ENCODE measurements at regions not wholly inside any gene's neighbourhood (a gene's known extent, or its start where the extent isn't known, plus 50 kb on each side); places are given as distances from the start of the nearest gene placed in this dataset.

DNA sequence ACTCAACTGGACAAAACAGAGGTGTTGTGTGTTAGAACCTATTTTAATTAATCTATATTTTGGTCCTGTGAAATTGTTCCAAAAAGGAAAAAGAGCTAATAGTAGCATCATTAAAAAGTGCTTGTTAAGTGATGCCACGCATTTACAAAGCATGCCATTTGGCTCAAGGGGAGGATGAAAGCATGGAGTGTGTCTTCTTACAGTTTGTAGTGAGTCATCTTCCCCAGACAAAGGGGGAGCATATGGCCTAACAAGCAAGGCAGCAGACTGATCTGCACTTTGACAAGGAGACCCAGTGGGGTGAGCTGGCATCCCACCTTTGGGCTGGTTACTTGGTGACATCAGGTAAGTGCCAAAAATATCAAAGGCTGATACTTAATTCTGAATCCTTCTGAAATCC lies 297.0 kb downstream of the FGF9 start:
- no peak for DNase-seq

DNA sequence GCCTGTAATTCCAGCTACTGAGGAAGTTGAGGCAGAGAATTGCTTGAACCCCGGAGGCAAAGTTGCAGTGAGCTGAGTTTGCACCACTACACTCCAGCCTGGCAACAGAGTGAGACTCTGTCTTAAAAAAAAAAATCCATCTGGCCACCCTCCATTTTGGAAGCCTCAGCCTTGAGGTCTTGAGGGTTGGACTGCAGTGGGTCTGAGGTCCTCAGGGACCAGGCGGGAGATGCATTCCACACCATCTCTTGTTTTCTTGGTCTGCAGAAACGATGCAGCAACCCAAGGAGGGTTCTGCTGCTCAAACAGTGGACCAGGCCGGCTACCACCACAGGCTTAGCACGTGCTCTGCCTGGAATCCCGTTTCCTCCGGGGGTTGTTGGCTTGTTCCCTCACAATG lies 299.3 kb downstream of the FGF9 start:
- DNase-seq = no peak

DNA sequence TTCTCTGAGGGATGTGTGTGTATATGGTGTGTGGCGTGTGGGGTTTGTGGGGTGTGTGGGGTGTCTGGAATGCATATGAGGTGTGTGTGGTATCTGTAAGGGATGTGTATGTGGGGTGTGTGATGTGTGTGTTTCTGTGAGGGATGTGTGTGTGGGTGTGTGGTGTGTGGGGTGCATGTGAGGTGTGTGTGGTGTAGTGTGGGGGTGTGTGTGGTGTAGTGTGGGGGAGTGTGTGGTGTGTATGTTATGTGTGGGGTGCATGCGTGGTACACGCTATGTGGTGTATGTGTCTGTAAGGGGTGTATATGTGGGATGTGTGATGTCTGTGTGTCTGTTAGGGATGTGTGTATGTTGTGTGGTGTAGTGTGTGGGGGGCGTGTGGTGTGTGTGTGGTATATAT lies 300.0 kb downstream of the FGF9 start:
- no peak for DNase-seq

DNA sequence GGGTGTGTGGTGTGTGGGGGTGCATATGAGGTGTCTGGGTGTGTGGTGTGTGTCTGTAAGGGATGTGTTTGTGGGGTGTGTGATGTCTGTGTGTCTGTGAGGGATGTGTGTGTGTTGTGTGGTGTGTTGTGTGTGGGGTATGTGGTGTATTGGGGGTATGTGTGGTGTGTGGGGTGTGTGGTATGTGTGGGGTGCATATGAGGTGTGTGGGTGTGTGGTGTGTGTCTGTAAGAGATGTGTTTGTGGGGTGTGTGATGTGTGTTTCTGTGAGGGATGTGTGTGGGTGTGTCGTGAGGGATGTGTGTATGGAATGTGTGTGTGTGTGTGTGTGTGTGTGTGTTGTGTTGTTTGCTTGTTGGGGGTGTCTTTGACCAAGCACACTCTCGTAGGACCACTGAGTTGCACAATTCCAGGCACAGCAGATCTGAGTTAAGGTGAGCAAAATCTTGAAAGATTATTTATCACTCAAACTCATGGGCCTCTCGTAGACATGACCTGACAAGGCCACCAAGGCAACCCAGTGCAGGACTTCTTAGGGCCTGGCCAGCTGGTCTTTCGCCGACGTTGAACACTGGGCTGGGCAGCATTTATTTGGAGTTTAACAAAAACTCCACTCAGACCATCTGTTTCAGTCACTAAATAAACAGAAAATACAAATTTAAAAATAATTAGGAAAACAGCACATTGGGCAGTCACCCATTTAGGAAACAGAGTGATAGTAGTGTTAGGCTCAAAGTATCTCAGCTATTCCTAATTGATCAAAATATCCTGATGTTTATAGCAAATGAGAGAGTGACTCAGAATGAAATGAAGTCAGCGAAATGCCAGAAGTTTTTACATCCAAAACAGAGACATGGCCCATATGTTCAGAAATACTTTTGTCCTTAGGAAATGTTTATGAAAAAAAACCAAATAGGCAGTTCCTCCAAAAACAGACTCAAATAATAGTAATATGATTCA lies 301.1 kb downstream of the FGF9 start:
- no peak for DNase-seq

DNA sequence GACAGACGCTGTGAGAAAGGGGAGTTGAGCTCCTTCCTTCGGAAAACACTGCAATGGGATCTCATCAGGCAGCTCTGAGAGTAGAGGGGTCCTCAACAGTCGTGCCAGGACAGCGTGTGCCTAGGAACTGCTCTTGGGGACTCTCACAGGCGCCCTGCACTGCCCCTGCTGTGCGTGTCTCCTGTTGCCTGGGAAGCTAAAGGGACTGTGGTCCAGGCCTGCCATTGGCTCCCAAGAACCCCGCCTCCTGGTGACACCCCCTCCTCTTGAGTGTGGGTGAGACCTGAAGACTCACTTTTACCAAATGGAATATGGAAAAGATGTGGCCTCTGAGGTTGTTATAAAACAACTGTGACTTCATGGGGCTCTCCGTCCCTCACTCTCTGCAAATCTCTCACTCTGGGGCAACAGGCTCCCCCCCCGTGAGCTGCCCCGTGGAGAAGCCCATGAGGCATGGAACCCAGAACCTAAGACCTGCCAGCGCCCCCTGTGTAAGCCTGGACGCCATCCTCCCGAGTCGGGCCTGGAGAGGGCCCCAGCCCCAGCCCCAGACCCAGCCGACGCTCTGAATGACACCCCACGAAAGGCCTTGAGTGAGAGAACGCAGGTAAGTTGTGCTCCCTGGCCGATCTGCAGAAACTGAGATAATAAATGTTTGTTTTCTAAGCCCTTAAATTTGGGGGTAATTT lies 302.7 kb downstream of the FGF9 start:
- DNase-seq = no peak

DNA sequence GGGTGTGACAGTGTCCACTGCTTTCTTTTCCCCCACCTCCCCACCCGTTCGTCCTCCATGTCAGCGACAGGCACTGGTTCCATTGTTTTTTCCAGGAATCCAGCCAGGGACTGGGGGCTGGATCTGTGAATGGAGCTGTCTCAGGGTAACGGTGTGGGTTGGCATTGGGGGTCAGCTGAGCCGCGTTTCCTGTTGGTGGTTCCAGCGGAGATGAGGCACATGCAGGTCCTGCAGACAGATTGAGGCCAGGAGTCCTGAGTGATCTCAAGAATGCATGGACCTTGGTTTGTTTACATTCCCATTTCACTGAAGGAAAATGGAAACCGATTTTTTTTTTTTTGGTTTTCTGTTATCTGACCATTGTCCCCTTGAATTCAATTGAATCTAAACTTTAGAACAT lies 303.9 kb downstream of the FGF9 start:
- DNase-seq = no peak

DNA sequence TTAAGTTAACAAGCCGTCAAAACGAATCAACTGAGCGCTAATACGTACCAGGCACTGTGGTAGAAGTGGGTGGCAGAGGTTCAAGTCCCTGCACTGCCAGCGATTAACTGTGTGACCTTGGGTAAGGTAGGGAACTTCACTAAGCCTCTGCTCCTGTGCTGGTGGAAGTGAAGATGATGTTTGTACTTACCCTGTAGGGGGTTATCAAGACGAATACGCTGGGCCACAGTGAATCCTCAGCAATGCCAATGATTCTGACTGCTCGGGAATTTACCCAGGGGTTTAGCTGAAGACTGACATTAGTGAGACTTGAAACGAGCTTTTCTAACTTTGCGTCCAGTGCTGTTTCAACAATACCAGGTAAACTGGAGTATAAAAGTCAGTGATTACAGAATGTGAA lies 305.3 kb downstream of the FGF9 start:
- no peak for DNase-seq

DNA sequence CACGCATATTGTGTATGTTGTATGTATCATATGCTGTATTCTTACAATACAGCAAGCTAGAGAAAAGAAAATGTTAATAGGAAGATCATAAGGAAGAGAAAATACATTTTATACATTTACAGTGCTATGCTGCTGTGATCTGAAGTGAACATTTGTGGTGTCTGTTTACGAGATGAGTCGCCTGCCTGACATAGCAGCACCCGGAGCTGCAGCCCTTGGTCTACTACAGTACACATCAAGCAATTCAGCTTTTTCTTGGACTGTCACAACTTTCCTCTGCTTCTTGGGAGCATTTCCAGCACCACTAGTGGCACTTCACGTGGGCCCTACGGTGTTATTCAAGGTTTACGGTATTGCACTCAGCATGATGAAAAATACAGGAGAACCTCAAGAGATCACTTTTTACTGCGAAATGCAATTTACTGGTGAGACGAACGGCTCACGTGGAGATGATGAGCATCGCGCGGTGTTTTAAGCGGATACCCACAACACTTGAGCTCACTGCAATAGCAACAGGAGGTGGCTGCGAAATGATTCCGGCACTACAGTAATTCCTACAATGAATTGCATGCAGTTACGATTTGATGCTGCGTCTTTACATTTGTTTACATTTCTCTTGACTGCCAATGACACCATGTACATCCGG lies 308.4 kb downstream of the FGF9 start:
- DNase-seq = no peak

DNA sequence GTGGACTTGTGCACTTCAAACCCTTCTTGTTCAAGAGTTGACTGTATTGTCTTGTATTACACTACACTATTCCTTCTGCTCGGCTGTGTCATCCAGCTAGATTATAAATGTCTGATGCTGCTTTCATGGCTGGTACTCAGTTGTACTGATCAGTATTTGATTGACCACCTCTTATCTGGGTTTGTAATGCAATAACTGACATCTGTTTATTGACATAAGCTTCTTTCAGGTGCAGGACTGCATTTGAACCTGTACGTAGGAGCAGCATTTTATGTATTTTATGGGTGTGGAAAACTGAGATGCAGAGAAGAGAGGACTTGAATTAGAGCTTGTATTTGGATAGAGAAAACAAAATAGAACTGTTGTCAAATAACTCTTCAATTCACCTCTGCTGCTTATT lies 309.2 kb downstream of the FGF9 start:
- no peak for DNase-seq

DNA sequence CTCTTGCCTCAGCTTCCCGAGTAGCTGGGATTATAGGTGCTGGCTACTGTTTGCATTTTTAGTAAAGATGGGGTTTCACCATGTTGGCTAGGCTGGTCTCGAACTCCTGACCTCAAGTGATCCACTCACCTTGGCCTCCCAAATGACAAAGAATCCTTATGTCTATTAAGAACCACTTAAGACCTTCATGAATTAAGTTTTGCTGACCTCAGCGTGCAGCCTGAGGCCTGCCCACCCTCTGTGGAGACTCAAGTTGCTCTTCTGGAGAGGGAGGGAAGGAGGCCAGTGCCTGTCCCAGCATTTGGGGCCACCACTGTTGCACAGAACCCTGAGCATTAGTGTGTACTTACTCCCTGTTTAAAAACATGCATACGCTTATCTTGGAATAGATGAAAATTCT lies 313.3 kb downstream of the FGF9 start:
- no peak for DNase-seq

DNA sequence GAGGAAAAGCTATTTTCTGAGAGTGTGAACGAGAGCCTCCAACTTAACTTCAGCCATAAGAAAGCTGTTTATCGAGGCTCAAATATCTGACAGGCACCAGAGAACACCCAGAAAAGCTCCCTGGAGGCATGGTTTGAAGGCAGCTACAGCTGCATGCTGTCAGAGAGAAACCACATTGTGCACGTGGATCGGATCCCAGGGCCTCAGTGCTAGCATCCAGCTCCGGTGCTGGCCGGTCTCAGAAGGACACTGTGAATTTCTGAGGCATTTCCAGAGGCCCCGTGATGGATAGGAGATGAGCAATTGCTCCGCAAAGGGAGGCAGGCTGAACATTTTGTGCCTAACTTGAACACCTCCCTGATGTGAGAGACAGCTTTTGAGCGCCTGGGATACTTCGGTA lies 315.7 kb downstream of the FGF9 start:
- no peak for DNase-seq

DNA sequence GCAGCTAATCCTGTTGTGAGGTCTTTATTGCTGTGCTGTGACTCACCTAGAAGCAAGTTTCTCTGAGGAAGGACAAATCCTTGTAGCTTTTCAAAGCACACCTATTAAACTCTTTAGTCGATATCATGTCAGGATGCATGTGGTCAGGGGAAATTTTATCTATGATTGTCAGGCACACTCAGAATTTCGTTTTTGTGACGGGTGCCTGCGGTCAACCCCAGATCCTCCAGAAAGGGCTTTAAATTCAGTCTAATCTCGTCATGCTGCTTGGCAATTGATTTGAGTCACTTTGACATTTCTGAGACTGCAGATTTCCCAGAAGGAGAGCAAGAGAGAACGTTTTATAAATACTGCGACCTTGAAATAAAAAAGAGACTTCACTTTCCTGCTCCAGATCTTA lies 316.9 kb downstream of the FGF9 start:
- DNase-seq = no peak

DNA sequence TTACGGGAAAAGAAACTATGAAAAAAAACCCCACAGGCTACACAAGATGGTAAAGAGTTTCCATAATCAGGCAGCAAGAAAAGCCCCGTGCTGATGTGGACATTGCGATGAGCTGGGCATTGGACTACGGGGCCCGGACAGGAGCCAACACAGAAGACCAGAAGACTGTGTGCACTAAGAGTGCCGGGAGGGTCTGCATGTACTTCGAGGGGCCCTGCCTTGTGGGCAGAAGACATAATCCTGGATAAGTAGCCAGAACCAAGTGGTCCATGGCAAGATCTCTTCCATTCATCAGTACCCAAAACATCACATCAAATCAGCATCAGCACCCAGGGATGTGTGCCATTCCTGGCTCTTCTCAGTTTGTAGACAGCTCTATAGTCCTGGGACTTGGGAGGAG lies 317.8 kb downstream of the FGF9 start:
- DNase-seq = no peak

DNA sequence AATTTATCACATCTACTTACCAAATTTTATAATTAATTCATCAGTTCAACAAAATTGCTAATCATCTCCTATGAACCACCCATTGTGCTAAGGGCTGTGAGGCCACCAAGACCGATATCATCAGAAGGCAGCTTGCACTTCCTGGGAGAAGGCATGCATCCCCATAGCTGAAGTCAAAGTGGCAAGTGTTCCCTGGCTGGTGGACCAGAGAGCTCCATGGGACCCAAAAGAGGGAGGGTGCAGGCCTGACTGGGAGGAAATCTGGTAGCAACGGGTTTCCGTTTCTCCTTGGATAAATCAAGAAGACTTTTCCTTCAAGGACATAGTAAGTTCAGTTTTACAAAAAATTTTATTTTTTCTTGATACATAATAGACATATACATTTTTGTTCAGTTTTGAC lies 325.2 kb downstream of the FGF9 start:
- no peak for DNase-seq

DNA sequence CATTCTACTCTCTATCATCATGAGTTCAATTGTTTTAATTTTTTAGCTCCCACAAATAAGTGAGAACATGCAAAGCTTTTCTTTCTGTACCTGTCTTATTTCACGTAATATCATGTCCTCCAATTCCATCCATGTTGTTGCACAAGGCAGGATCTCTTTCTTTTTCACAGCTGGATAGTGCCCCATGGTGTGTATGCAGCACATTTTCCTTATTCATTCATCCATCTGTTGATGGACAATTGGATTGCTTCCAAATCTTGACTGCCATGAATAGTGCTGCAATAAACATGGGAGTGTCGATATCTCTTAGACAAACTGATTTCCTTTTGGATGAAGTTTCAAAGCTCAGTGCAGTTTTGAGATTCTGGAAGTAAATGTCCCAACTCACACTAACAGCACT lies 326.9 kb downstream of the FGF9 start:
- DNase-seq = no peak

DNA sequence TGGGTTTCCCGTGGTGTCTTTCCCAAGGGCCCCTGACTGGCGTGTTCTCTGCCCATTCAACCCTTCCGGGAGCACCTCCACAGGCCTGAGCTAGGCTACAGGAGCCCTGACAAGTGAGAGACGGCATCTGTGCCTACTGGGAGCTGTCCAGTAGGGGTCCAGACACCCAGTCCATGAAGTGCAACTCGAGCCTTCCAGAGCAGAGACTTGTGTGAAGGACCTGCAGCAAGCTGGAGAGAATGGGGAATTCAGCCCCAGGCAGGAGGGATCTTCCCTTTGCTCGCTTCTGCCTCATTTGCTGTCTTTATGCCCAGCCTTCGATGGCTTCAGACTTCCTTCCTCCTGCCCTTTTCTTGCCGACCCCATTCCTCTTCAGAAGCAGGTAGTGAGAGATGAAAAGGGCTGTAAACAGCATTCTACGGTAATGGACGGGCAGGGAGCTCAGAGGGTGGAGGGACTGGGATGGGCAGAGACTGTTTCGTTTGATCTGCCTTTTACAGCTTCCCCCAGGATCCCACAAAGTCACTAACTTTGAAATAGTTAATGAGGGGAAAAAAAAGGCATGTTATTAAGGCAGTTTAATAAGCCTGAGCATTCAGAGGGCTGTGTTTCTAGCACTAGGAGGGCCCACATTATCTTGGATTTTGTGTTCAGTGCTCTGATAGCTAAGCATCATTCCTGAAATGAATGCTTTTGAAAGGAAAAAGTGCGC lies 327.6 kb downstream of the FGF9 start:
- no peak for DNase-seq

DNA sequence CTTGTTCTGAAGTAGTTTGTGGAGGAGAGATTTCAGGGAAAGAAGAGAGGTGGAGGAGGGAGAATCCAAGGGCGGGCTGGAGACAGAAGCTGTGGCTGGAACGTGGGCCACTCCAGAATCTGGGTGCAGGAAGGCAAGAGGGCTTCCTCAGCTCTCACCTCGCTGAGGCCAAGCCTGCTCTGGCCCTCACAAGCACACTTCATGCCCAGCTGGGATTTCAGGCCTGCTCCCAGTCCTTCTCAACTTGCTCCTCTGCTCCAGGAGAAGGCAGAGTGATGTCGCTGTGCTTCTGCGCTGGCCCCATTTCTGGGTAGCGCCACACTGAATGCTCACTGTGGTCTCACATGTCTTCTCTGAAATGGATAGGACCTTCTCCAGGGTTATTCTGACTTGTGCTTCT lies 328.8 kb downstream of the FGF9 start:
- no peak for DNase-seq

DNA sequence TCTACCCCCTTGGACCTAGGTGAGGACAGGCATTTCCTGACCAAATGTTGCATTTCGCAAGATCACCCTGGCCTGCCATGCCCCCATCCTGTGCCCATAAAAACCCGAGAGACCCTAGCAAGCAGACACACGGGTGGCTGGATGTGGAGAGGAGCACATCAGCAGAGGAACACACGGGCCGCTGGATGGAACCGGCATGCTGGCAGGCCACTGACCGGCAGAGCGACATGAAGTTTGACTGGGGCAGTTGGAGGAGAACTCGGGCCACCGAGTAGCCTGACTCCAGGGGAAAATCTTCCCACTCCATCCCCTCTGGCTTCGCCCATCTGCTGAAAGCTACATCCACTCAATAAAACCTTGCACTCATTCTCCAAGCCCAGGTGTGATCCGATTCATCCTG lies 329.3 kb downstream of the FGF9 start:
- DNase-seq = no peak

DNA sequence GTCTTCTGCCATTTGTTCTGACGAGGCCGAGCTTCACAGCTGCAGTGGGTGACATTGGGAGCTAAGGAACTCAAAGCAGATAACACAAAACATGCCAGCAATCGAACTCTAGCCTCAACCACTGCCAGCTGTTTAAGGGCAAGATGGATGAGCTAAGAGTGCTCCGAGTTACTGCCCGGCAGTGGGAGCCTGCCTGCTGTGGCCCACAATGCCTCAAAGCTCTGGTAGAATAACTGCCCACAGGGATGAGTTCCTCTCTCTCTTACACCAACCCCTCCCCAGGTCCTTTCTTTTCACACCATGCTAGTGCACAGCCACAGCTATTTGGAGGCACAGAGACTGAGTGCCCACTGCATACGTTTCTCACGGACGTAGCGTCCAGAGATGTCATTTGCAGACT lies 330.5 kb downstream of the FGF9 start:
- no peak for DNase-seq

DNA sequence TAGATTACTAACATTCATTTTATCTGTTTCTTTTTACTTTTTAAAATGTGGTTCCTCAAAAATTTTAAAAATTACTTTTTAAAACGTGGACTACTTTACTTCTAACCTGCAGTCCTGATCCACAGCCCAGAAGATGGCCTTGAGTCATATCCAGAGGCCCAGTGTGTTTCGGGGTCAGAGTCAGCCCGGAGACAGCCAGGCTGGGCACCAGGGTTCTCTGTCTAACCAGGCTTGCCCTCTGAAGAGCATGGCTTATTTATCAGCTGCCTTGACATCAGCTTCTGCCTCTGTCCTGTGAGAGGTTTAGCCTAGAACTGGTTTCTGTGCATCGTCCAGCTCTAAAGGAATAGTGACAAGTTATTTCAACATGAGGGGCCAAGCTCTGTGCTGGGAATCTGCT lies 332.0 kb downstream of the FGF9 start:
- DNase-seq = no peak

DNA sequence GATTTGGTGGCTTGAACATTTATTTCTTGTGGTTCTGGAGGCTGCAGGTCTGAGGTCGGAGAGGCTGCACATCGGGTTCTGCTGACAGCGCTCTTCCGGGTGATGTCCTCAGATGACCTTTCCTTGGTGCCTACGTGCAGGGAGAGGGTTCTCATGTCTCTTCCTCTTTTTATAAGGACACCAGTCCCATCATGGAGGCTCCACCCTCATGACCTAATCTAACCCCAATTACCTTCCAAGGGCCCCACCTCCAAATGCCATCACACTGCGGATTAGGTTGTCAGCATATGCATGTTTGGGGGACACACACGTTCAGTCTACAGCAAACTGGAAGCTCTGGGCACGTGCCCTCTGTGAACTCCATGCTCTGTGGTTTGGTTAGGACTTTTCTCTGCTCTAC lies 338.6 kb downstream of the FGF9 start:
- no peak for DNase-seq

DNA sequence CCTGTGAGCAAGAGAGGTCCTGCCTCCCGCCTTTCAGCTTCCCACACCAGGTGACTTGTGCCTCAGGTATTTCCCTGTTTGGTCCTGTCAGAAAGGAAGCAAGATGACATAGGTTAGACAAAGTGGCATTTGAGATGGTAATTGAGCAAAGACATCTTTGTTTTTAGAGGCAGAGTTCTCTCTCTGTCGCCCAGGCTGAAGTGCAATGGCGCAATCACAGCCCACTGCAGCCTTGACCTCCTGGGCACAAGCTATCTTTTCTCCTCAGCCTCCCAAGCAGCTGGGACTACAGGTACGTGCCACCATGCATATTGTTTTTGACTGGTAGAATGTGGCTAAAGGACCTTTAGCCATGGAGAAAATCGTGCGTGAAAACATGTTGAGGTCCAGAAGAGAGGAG lies 339.1 kb downstream of the FGF9 start:
- no peak for DNase-seq

DNA sequence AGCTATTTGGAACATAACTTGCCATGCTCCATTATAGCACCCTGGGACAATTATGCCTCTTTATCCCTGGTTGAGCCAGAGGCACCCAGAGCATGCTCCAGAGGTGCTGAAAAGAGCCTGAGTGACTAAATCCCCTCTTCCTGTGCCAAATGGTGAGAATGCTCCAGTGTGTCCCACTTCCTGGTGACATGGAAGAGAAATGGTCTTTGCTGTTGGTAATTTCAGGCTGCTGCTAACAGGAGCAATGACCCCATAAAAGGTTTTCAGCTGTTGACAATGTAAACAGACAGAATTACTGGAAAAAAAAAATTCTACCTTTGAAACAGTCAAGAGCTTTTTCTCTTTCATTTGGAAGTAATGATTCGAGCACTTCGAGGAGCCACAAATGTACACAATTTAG lies 341.8 kb downstream of the FGF9 start:
- no peak for DNase-seq
